NCI-H460 (cell line): ENCODE measurements at regions not wholly inside any gene's neighbourhood (a gene's known extent, or its start where the extent isn't known, plus 50 kb on each side); places are given as distances from the start of the nearest gene placed in this dataset.

Experiments
- DNase-seq: peaks from one replicate; pipeline ENCODE4 v3.0.0-alpha.2; 2016; ENCODE audit warnings: low read depth; ENCODE audit errors: extremely low read depth
- small RNA-seq, 2 experiments: library from RNA; depleted of rRNA; stranded (forward); fragments of <200 nt; gene quantifications; one replicate each; pipeline ENCODE3, GENCODE V24; 2014

DNA sequence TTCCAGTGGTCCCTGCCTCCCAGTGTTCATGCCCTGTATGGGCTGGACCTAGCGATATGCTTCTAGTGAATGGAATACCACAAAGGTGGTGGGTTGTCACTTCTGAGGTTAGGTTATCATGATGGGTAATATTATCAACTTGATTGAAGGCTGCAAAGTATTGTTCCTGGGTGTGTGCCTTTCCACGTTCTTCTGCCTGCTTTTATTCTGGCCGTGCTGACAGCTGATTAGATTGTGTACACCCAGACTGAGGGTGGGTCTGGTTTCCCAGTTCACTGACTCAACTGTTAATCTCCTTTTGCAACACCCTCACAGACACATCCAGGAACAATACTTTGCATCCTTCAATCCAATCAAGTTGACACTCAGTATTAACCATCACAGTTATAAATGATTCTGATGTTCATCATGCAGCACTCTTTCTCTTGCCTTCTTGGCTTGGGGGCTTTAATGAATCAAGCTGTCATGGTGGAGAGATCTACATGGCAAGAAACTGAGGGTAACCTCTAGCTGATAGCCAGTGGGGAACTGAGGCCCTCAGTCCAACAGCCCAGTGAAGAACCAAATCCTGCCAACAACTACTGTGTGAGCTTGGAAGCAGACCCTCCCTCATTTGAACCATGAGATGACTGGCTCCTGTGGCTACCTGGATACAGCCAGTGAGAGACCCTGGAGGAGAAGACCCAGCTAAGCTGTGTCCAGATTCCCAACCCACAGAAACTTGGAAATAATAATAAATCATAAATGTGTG, 63.0 kb upstream of the CELF4 start:
- no peak for DNase-seq

DNA sequence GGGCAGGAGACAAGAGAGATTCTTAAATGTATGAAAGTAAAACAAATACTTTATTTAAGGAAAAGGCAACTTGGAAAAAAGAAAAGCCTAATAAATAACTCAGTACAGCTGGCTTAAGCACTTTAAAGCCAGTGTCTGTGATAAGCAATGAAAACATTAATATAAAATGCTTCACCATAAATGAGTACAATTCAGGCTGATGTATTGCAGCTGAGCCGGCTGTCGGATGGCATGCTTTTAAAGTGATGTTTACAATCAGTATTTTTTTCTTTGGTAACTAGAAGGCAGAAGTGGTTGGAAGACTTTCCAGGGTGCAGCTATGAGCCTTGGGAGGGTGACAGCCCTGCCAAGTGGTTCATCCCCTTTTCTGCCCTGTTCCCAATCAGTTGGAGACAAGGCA, 58.7 kb upstream of the CELF4 start:
- no peak for DNase-seq

DNA sequence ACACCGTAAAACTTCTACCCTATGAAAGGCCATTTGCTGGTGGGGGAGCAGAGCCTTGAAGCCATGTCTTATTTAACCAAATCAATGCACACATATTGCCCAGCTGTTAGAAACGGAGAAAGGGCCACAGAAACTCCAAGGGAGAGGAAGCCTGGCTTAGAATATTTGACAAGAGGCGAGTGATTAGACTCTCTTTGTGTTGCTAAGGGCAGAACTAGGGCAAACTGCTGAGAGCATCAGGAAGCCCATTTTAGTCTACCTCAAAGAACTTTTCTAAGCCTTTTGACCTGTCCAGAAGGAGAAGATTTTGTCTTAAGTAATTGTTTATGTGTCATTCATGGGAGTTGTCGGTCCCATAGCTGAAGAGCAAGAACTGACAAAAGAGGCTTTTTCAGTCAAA, 54.4 kb upstream of the CELF4 start:
- DNase-seq: no peak

DNA sequence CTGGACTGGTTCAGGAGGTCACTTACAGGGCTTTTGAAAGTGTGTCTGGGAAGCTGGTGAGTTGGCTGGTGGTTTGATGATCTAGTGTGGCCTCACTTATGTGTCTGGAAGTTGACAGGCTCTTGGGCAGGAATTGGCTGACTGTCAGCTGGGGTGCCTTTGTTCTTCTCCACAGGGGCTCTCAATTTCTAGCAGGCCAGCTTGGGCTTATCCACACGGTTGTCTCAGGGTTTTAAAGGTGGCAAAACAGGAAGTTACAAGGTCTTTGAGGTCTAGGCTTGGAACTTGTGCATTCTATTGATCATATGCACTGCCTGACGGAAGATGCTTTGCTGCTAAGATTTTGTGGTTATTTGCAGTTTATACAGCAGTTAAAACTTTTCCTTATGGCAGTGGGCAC, 52.0 kb upstream of the CELF4 start:
- no peak for DNase-seq

Small RNA genes in the stretch of these regions (small RNA-seq; reads per million reads assigned to genes)
- 0 reads per million in 2 experiments for gene AC011712.1
- gene MIR4318: 0 reads per million in 2 experiments
- gene MIR5583-1: 0 reads per million in 2 experiments
- gene RN7SKP182: 0 reads per million in 2 experiments
- gene RNU6-1242P: 0 reads per million in 2 experiments
- gene RNU6-706P: 0 reads per million in 2 experiments
